Adrenal gland (tissue), 5 donors: ENCODE measurements at regions not wholly inside any gene's neighbourhood (a gene's known extent, or its start where the extent isn't known, plus 50 kb on each side); places are given as distances from the start of the nearest gene placed in this dataset.

Experiments
- POLR2A ChIP-seq, 2 donors: fragments of 450-650 bp; IDR thresholded peaks; one replicate each; pipeline ENCODE4 v1.6.1; 2017; ENCODE audit warnings: antibody characterized with exemption in 2 of 2, mild to moderate bottlenecking in 2 of 2, moderate library complexity in 1 of 2
- TF ChIP-seq, protein P1 (sequence below), 6 experiments: fragments of 450-650 bp in 4 of 6; fragments of 200-600 bp in 2 of 6; sonication (generic) in 1 of 6; IDR thresholded peaks; 1 replicate in 5 of 6; 2 replicates in 1 of 6; pipeline versions ENCODE4 v1.5.1 to v1.8.0; 2016 to 2021; ENCODE audit warnings: antibody characterized with exemption in 6 of 6, mild to moderate bottlenecking in 2 of 6, moderate library complexity in 1 of 6
- donor health status: DM: no; HTN: no; CAD: no.

DNA sequence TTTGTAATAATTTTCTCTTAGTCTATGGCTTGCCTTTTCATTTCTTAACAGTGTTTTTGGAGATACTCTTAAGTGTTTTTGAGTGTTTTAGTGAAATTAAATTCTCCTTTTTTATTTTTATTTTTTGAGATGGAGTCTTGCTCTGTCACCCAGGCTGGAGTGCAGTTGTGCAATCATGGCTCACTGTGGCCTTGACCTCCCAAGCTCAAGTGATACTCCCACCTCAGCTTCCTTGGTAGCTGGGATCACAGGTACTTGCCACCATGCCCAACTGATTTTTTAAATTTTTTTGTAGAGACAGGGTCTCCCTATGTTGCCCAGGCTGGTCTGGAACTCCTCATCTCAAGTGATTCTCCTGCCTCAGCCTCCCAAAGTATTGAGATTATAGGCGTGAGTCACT, 240.3 kb downstream of the PLPP3 start:
- TF ChIP-seq POLR2A (IDR thresholded peaks at IDR 0.05), result no peak
- TF ChIP-seq, protein P1, sequence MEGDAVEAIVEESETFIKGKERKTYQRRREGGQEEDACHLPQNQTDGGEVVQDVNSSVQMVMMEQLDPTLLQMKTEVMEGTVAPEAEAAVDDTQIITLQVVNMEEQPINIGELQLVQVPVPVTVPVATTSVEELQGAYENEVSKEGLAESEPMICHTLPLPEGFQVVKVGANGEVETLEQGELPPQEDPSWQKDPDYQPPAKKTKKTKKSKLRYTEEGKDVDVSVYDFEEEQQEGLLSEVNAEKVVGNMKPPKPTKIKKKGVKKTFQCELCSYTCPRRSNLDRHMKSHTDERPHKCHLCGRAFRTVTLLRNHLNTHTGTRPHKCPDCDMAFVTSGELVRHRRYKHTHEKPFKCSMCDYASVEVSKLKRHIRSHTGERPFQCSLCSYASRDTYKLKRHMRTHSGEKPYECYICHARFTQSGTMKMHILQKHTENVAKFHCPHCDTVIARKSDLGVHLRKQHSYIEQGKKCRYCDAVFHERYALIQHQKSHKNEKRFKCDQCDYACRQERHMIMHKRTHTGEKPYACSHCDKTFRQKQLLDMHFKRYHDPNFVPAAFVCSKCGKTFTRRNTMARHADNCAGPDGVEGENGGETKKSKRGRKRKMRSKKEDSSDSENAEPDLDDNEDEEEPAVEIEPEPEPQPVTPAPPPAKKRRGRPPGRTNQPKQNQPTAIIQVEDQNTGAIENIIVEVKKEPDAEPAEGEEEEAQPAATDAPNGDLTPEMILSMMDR (IDR thresholded peaks at IDR 0.05), result no peak
